ENCODE measurements at regions not wholly inside any gene's neighbourhood (a gene's known extent, or its start where the extent isn't known, plus 50 kb on each side); places are given as distances from the start of the nearest gene placed in this dataset.

DNA sequence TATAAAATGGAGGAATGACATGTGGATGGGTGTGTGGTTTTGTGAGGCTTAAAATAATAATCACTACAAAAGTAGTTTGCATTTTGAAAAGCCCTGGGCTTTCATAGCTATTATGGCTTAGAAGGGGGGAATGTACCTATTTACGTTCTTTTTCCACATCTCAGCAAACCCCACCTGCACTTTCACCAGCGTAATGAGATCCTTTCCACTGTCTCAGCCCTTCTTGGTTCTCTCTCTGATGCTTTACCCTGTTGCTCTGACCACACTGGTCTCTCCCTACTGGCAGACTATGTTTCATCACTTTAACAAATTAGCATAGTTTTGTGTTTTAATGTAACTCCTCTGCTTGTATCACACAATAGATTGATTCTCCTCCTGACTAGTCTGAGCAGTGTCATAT lies 234.6 kb downstream of the DMRT2 start:
- WGBS = 89% methylated on average over 2 of the region's 2 CpGs
- H3K4me3 ChIP-seq = no peak overlapping the region
- no peak overlapping the region for H3K27ac ChIP-seq
- no peaks in the 10 kb centered on the region for H3K27me3 ChIP-seq
- H3K4me1 ChIP-seq = no peaks in the 10 kb centered on the region
- no peaks in the 10 kb centered on the region for H3K36me3 ChIP-seq
- DNase-seq (ENCODE audit: low spot score in 2 of 2) = no peak
- TF ChIP-seq CTCF (IDR thresholded peaks at IDR 0.05) (no peak), EP300 (IDR thresholded peaks at IDR 0.05) (no peak), POLR2A (IDR thresholded peaks at IDR 0.05) (no peak), POLR2AphosphoS5 (IDR thresholded peaks at IDR 0.05) (no peak)
- H3K9me3 ChIP-seq = no peaks in the 10 kb centered on the region

- 27% methylated on average over 3 of the region's 3 CpGs for WGBS
- no peak overlapping the region for H3K27ac ChIP-seq
- H3K9me3 ChIP-seq = no peaks in the 10 kb centered on the region
- no peaks in the 10 kb centered on the region for H3K36me3 ChIP-seq
- no peaks in the 10 kb centered on the region for H3K27me3 ChIP-seq
- H3K4me1 ChIP-seq = no peaks in the 10 kb centered on the region
- no peak overlapping the region for H3K4me3 ChIP-seq
- no peak for DNase-seq (ENCODE audit: low spot score in 2 of 2)
- TF ChIP-seq POLR2A (IDR thresholded peaks at IDR 0.05) (no peak), POLR2AphosphoS5 (IDR thresholded peaks at IDR 0.05) (no peak)
Observed at GRCh38 chr9:1285526-1285925, 235.4 kb downstream of the DMRT2 start.

DNA sequence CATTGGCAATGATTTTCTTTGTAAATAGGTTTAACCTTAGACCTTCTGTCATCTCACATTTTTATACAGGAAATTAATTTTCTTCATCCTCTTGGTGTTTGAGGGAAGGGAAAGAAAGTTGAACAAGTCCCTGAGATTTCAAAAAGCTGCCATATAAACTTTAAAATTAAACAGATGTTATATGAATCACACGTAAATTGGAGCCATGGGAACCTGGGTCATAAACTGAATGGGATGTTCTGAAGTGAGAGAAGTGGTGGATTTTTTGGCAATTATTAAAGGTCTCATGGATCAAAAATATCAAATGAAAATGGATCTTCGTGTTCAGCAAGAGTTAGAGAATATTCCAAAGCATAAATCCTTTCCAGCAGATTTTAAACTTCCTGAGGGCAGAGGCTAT lies 242.2 kb downstream of the DMRT2 start:
- Histone ChIP-seq H3K9me3 (no peaks in the 10 kb centered on the region), H3K27ac (no peak overlapping the region), H3K4me1 (no peaks in the 10 kb centered on the region), H3K4me3 (no peak overlapping the region), H3K27me3 (no peaks in the 10 kb centered on the region), H3K36me3 (no peaks in the 10 kb centered on the region)
- 56% methylated on average over 2 of the region's 2 CpGs for WGBS
- TF ChIP-seq CTCF (IDR thresholded peaks at IDR 0.05) (no peak), POLR2A (IDR thresholded peaks at IDR 0.05) (no peak), EP300 (IDR thresholded peaks at IDR 0.05) (no peak), POLR2AphosphoS5 (IDR thresholded peaks at IDR 0.05) (no peak)
- DNase-seq (ENCODE audit: low spot score in 2 of 2) = no peak

- TF ChIP-seq POLR2A (IDR thresholded peaks at IDR 0.05) = no peak
- TF ChIP-seq EP300 (IDR thresholded peaks at IDR 0.05) = no peak
- TF ChIP-seq CTCF (IDR thresholded peaks at IDR 0.05) = no peak
- TF ChIP-seq POLR2AphosphoS5 (IDR thresholded peaks at IDR 0.05) = no peak
- no peak overlapping the region for H3K4me3 ChIP-seq
- no peaks in the 10 kb centered on the region for H3K27me3 ChIP-seq
- 37% methylated on average over 3 of the region's 3 CpGs for WGBS
- H3K4me1 ChIP-seq = no peaks in the 10 kb centered on the region
- no peak overlapping the region for H3K27ac ChIP-seq
- DNase-seq (ENCODE audit: low spot score in 2 of 2) = no peak
- no peaks in the 10 kb centered on the region for H3K9me3 ChIP-seq
- no peaks in the 10 kb centered on the region for H3K36me3 ChIP-seq
Observed at GRCh38 chr9:1294641-1295258, 244.6 kb downstream of the DMRT2 start.

DNA sequence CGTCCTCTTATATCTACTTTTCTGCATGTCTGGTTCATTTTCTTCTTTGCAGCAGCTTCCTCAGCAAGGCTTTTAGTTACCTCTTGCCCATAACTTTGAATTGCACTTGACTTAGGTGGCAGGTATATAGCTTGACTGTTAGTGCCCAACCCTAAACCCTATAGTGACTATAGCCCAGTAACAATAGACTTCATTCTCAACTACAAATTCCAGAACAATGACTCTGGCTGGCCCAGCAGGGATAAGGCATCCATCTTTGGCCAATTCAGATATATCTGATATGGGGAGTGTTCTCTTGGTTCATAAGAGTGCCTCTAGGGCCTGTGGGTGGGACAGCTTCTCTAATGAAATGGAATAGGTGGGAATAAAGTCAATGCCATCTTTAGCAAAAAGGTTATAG lies 246.2 kb downstream of the DMRT2 start:
- Histone ChIP-seq H3K36me3 (no peaks in the 10 kb centered on the region), H3K4me1 (no peaks in the 10 kb centered on the region), H3K4me3 (no peak overlapping the region), H3K9me3 (no peaks in the 10 kb centered on the region), H3K27me3 (no peaks in the 10 kb centered on the region), H3K27ac (no peak overlapping the region)
- no peak for DNase-seq (ENCODE audit: low spot score in 2 of 2)
- WGBS = 86% methylated on average over 1 of the region's 1 CpG
- no peak for TF ChIP-seq POLR2AphosphoS5 (IDR thresholded peaks at IDR 0.05)
- TF ChIP-seq POLR2A (IDR thresholded peaks at IDR 0.05) = no peak
- no peak for TF ChIP-seq EP300 (IDR thresholded peaks at IDR 0.05)
- TF ChIP-seq CTCF (IDR thresholded peaks at IDR 0.05) = no peak

- H3K4me1 ChIP-seq = no peaks in the 10 kb centered on the region
- TF ChIP-seq POLR2A (IDR thresholded peaks at IDR 0.05) (no peak), CTCF (IDR thresholded peaks at IDR 0.05) (no peak), POLR2AphosphoS5 (IDR thresholded peaks at IDR 0.05) (no peak), EP300 (IDR thresholded peaks at IDR 0.05) (no peak)
- 29% methylated on average over 2 of the region's 2 CpGs for whole genome bisulfite sequencing
- DNase-seq (ENCODE audit: low spot score in 2 of 2) = no peak
- no peaks in the 10 kb centered on the region for H3K27me3 ChIP-seq
- no peaks in the 10 kb centered on the region for H3K9me3 ChIP-seq
- H3K27ac ChIP-seq = no peak overlapping the region
- H3K4me3 ChIP-seq = no peak overlapping the region
- H3K36me3 ChIP-seq = no peaks in the 10 kb centered on the region
Observed at GRCh38 chr9:1298046-1298445, 247.9 kb downstream of the DMRT2 start.

Data from suprapubic skin (tissue), 4 donors.